K562 (cell line): ENCODE measurements at regions not wholly inside any gene's neighbourhood (a gene's known extent, or its start where the extent isn't known, plus 50 kb on each side); places are given as distances from the start of the nearest gene placed in this dataset.
A peak's percentile ranks its signal among the peaks of the same experiment; 100 is the strongest.
"Not testable (repeated sequence)": the region's sequence is repeated elsewhere in the genome, so short reads cannot be mapped to it uniquely, and the experiment has no call there.

Experiments
- ATAC-seq: fragments of 200-7000 bp; cut with Tn5 transposase; 3 replicates; pipeline ENCODE4 v1.9.1; 2020; ENCODE audit warnings: moderate library complexity
- BruUV-seq: library from RNA; stranded (reverse); fragments of 400-500 nt; replicated peaks from 2 replicates; lab custom pipeline; 2021; lab: Mats Ljungman, UMichigan
- CTCF ChIA-PET: fragments of 300-600 bp; formaldehyde crosslinking; extraction: SDS; loops from one replicate; lab custom pipeline; 2021; ENCODE audit warnings: low intra/inter-chr PET ratio; lab: Yijun Ruan, JAX
- POLR2A ChIA-PET: fragments of 300-600, 350-650 bp; sonication (Branson Sonifier 250); formaldehyde crosslinking; extraction: SDS; loops from one replicate; lab custom pipeline; 2021; ENCODE audit warnings: antibody characterized with exemption, inconsistent platforms; lab: Yijun Ruan, JAX
- DNase-seq, 4 experiments: peaks; one replicate each; pipeline versions ENCODE4 v3.0.0 to v3.0.0-alpha.2; 2011 to 2018; ENCODE audit warnings: low spot score in 3 of 4, mixed read lengths in 3 of 4; ENCODE audit errors: extremely low read depth in 1 of 4
- FAIRE-seq: peaks from 2 replicates; lab custom pipeline; 2011; peaks lifted over from hg19 to GRCh38; lab: Jason Lieb, UNC
- H2AFZ ChIP-seq: 2 replicates; pipeline ENCODE4 v1.6.0; 2011; ENCODE audit warnings: low read depth, low read length, control low read depth, inconsistent platforms
- H3K27ac ChIP-seq: fragments of 200-600 bp; 3 replicates; pipeline ENCODE4 v1.8.0; 2011; ENCODE audit warnings: low read depth, mild to moderate bottlenecking, control low read depth, inconsistent platforms, low read length, moderate library complexity, mixed read lengths; ENCODE audit errors: extremely low read depth
- H3K27me3 ChIP-seq, 2 experiments: fragments of 300-600 bp in 1 of 2; 2 replicates in 1 of 2; 3 replicates in 1 of 2; pipeline versions ENCODE4 v1.6.0 to v1.8.0; 2011; ENCODE audit warnings: inconsistent platforms in 2 of 2, low read length in 2 of 2, mild to moderate bottlenecking in 1 of 2, mixed read lengths in 1 of 2, moderate library complexity in 1 of 2; ENCODE audit not compliant: control insufficient read depth in 2 of 2, insufficient read depth in 2 of 2
- H3K36me3 ChIP-seq: fragments of 300-600 bp; 3 replicates; pipeline ENCODE4 v1.8.0; 2011; ENCODE audit warnings: mild to moderate bottlenecking, low read length, inconsistent platforms; ENCODE audit not compliant: control insufficient read depth, insufficient read depth
- H3K4me1 ChIP-seq, 2 experiments: fragments of 200-600 bp in 1 of 2; replicated peaks in 1 of 2; 2 replicates in 1 of 2; 3 replicates in 1 of 2; pipeline versions ENCODE4 v1.5.1 to v1.8.0; 2011; ENCODE audit warnings: inconsistent platforms in 2 of 2, low read length in 2 of 2, mild to moderate bottlenecking in 1 of 2, mixed read lengths in 1 of 2, moderate library complexity in 1 of 2; ENCODE audit not compliant: control insufficient read depth in 2 of 2, insufficient read depth in 2 of 2
- H3K4me2 ChIP-seq: 2 replicates; pipeline ENCODE4 v1.6.1; 2011; ENCODE audit warnings: low read length, control low read depth, inconsistent platforms, mixed read lengths; ENCODE audit not compliant: insufficient read depth
- H3K4me3 ChIP-seq: fragments of 200-600 bp; sonication (generic), shearing (Covaris generic); 2 replicates; pipeline ENCODE4 v1.5.1; 2016; ENCODE audit warnings: control low read depth, inconsistent platforms
- H3K79me2 ChIP-seq: fragments of 200-600 bp; 3 replicates; pipeline ENCODE4 v1.8.0; 2011; ENCODE audit warnings: low read length, inconsistent platforms; ENCODE audit not compliant: control insufficient read depth, insufficient read depth
- H3K9ac ChIP-seq, 2 experiments: 2 replicates each; pipeline versions ENCODE4 v1.6.0 to v1.6.1; 2011; ENCODE audit warnings: low read depth in 2 of 2, low read length in 2 of 2, control low read depth in 1 of 2, inconsistent platforms in 1 of 2, mild to moderate bottlenecking in 1 of 2, mixed read lengths in 1 of 2; ENCODE audit not compliant: insufficient read depth in 1 of 2
- H3K9me1 ChIP-seq: one replicate; pipeline ENCODE4 v1.6.0; 2011; ENCODE audit warnings: inconsistent platforms, mild to moderate bottlenecking, low read length, moderate library complexity; ENCODE audit not compliant: control insufficient read depth, insufficient read depth
- H3K9me3 ChIP-seq: replicated peaks from 2 replicates; pipeline ENCODE4 v1.5.1; 2011; ENCODE audit warnings: low read depth, low read length, inconsistent platforms; ENCODE audit not compliant: control insufficient read depth, insufficient read depth
- H4K20me1 ChIP-seq: replicated peaks from 2 replicates; pipeline ENCODE4 v1.6.1; 2011; ENCODE audit warnings: low read length, inconsistent platforms, mixed read lengths; ENCODE audit not compliant: control insufficient read depth, insufficient read depth
- NRF1 ChIP-seq, 2 experiments: fragments of 450-650 bp; IDR thresholded peaks in 1 of 2; conservative IDR thresholded peaks in 1 of 2; 2 replicates each; pipeline ENCODE4 v1.6.1; 2014; ENCODE audit warnings: mild to moderate bottlenecking in 2 of 2
- WGBS: fragments of 100-300 bp; shearing (Covaris generic); methylation state at CpG from one replicate; pipeline ENCODE4 v1.1.6; 2016; ENCODE audit warnings: low coverage, mixed read lengths; ENCODE audit not compliant: insufficient coverage; ENCODE audit errors: missing lambda C conversion rate; 5-methylcytosine and 5-hydroxymethylcytosine counted together
- in situ Hi-C: fragments of 300-500 bp; cut with MboI; formaldehyde crosslinking; loops from 4 replicates; pipeline ENCODE4 v1.15.0; 2018; ENCODE audit warnings: inconsistent platforms, mixed read lengths
- intact Hi-C: fragments of 100-400 bp; cut with micrococcal nuclease; formaldehyde crosslinking; loops from 2 replicates; pipeline ENCODE4 v1.14.2; 2022
- TF ChIP-seq, protein P1 (sequence below): fragments of 450-650 bp; IDR thresholded peaks from 2 replicates; pipeline ENCODE4 v1.6.1; 2016; ENCODE audit warnings: mild to moderate bottlenecking, moderate library complexity

DNA sequence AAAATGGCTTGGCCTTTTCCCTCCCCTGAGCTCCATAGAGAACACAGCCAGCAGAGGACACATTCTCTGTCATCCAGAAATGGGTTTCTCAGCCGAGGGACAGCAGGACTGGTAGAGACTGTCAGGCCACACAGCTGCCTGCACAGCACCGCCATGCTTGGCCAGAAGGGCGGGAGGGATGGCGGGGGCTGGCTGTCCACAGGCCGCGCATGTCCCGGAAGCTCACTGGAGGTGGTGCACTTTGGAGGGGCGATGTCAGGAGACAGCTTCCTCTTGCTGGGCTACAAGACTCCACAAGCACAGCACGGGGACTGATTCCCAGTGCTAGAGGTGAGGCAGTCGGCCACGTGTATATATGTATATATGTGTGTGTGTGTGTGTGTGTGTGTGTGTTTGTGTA, 125.3 kb downstream of the GOLGA6L4 start:
- peak; percentile 56 to 62; a peak in 3 of 4 replicates for TF ChIP-seq NRF1 (conservative IDR thresholded peaks at IDR 0.05 in 1 of 2, IDR thresholded peaks at IDR 0.05 in 1 of 2)
- TF ChIP-seq, protein P1, sequence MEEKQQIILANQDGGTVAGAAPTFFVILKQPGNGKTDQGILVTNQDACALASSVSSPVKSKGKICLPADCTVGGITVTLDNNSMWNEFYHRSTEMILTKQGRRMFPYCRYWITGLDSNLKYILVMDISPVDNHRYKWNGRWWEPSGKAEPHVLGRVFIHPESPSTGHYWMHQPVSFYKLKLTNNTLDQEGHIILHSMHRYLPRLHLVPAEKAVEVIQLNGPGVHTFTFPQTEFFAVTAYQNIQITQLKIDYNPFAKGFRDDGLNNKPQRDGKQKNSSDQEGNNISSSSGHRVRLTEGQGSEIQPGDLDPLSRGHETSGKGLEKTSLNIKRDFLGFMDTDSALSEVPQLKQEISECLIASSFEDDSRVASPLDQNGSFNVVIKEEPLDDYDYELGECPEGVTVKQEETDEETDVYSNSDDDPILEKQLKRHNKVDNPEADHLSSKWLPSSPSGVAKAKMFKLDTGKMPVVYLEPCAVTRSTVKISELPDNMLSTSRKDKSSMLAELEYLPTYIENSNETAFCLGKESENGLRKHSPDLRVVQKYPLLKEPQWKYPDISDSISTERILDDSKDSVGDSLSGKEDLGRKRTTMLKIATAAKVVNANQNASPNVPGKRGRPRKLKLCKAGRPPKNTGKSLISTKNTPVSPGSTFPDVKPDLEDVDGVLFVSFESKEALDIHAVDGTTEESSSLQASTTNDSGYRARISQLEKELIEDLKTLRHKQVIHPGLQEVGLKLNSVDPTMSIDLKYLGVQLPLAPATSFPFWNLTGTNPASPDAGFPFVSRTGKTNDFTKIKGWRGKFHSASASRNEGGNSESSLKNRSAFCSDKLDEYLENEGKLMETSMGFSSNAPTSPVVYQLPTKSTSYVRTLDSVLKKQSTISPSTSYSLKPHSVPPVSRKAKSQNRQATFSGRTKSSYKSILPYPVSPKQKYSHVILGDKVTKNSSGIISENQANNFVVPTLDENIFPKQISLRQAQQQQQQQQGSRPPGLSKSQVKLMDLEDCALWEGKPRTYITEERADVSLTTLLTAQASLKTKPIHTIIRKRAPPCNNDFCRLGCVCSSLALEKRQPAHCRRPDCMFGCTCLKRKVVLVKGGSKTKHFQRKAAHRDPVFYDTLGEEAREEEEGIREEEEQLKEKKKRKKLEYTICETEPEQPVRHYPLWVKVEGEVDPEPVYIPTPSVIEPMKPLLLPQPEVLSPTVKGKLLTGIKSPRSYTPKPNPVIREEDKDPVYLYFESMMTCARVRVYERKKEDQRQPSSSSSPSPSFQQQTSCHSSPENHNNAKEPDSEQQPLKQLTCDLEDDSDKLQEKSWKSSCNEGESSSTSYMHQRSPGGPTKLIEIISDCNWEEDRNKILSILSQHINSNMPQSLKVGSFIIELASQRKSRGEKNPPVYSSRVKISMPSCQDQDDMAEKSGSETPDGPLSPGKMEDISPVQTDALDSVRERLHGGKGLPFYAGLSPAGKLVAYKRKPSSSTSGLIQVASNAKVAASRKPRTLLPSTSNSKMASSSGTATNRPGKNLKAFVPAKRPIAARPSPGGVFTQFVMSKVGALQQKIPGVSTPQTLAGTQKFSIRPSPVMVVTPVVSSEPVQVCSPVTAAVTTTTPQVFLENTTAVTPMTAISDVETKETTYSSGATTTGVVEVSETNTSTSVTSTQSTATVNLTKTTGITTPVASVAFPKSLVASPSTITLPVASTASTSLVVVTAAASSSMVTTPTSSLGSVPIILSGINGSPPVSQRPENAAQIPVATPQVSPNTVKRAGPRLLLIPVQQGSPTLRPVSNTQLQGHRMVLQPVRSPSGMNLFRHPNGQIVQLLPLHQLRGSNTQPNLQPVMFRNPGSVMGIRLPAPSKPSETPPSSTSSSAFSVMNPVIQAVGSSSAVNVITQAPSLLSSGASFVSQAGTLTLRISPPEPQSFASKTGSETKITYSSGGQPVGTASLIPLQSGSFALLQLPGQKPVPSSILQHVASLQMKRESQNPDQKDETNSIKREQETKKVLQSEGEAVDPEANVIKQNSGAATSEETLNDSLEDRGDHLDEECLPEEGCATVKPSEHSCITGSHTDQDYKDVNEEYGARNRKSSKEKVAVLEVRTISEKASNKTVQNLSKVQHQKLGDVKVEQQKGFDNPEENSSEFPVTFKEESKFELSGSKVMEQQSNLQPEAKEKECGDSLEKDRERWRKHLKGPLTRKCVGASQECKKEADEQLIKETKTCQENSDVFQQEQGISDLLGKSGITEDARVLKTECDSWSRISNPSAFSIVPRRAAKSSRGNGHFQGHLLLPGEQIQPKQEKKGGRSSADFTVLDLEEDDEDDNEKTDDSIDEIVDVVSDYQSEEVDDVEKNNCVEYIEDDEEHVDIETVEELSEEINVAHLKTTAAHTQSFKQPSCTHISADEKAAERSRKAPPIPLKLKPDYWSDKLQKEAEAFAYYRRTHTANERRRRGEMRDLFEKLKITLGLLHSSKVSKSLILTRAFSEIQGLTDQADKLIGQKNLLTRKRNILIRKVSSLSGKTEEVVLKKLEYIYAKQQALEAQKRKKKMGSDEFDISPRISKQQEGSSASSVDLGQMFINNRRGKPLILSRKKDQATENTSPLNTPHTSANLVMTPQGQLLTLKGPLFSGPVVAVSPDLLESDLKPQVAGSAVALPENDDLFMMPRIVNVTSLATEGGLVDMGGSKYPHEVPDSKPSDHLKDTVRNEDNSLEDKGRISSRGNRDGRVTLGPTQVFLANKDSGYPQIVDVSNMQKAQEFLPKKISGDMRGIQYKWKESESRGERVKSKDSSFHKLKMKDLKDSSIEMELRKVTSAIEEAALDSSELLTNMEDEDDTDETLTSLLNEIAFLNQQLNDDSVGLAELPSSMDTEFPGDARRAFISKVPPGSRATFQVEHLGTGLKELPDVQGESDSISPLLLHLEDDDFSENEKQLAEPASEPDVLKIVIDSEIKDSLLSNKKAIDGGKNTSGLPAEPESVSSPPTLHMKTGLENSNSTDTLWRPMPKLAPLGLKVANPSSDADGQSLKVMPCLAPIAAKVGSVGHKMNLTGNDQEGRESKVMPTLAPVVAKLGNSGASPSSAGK, result peak; percentile 32; the same call in 1 of the 2 replicates
- TF ChIP-seq, all 486 proteins: peak for 2; not testable (repeated sequence) for 484
- H3K9me3 ChIP-seq, H3K9me1 ChIP-seq, H3K4me3 ChIP-seq, H3K27ac ChIP-seq, in situ Hi-C loops, DNase-seq, CTCF ChIA-PET, H3K4me2 ChIP-seq, H3K27me3 ChIP-seq, BruUV-seq, intact Hi-C loops, POLR2A ChIA-PET, H4K20me1 ChIP-seq, H3K9ac ChIP-seq, H3K79me2 ChIP-seq, ATAC-seq, FAIRE-seq, H3K4me1 ChIP-seq, H3K36me3 ChIP-seq, H2AFZ ChIP-seq: not testable (repeated sequence)
- WGBS, result no CpG with 5 or more reads among the region's 11 CpGs
